H9 (cell line): ENCODE measurements at regions not wholly inside any gene's neighbourhood (a gene's known extent, or its start where the extent isn't known, plus 50 kb on each side); places are given as distances from the start of the nearest gene placed in this dataset.

ENCODE experiments used
- DNase-seq: peaks from one replicate; pipeline ENCODE4 v3.0.0-alpha.2; 2017
- H2AFZ ChIP-seq: one replicate; pipeline ENCODE4 v1.6.1; 2013; ENCODE audit warnings: mild to moderate bottlenecking, low read length, control low read depth, moderate library complexity
- H2AK5ac ChIP-seq: 2 replicates; pipeline ENCODE4 v1.6.1; 2013; ENCODE audit warnings: low read length, control low read depth, mixed read lengths; ENCODE audit not compliant: insufficient read length
- H2BK120ac ChIP-seq: one replicate; pipeline ENCODE4 v1.6.1; 2013; ENCODE audit warnings: low read depth, mild to moderate bottlenecking, low read length, control low read depth, inconsistent platforms; ENCODE audit not compliant: poor library complexity, severe bottlenecking
- H2BK12ac ChIP-seq: 2 replicates; pipeline ENCODE4 v1.6.1; 2013; ENCODE audit warnings: low read length, control low read depth, mixed read lengths, low read depth; ENCODE audit not compliant: insufficient read length
- H2BK15ac ChIP-seq: 2 replicates; pipeline ENCODE4 v1.6.1; 2013; ENCODE audit warnings: low read depth, low read length, control low read depth
- H2BK20ac ChIP-seq: one replicate; pipeline ENCODE4 v1.6.1; 2013; ENCODE audit warnings: low read depth, mild to moderate bottlenecking, low read length, control low read depth, inconsistent platforms; ENCODE audit not compliant: poor library complexity, severe bottlenecking
- H2BK5ac ChIP-seq: 2 replicates; pipeline ENCODE4 v1.6.1; 2013; ENCODE audit warnings: low read length, control low read depth, mixed read lengths; ENCODE audit not compliant: insufficient read length
- H3K14ac ChIP-seq: 2 replicates; pipeline ENCODE4 v1.6.1; 2013; ENCODE audit warnings: low read length, control low read depth; ENCODE audit not compliant: insufficient read depth
- H3K18ac ChIP-seq: 2 replicates; pipeline ENCODE4 v1.6.1; 2013; ENCODE audit warnings: low read depth, mild to moderate bottlenecking, mixed read lengths, low read length, control low read depth; ENCODE audit not compliant: insufficient read length
- H3K23ac ChIP-seq: 2 replicates; pipeline ENCODE4 v1.6.1; 2013; ENCODE audit warnings: low read length, control low read depth, mixed read lengths, low read depth; ENCODE audit not compliant: insufficient read length
- H3K23me2 ChIP-seq: 2 replicates; pipeline ENCODE4 v1.6.1; 2013; ENCODE audit warnings: low read depth, mild to moderate bottlenecking, mixed read lengths, low read length, control low read depth; ENCODE audit not compliant: insufficient read length, poor library complexity, severe bottlenecking
- H3K27ac ChIP-seq: 2 replicates; pipeline ENCODE4 v1.5.1; 2013; ENCODE audit warnings: low read length, control low read depth, mixed read lengths, low read depth; ENCODE audit not compliant: insufficient read length
- H3K27me3 ChIP-seq: 2 replicates; pipeline ENCODE4 v1.6.1; 2013; ENCODE audit warnings: low read length, control low read depth, inconsistent platforms; ENCODE audit not compliant: insufficient read depth
- H3K4ac ChIP-seq: 2 replicates; pipeline ENCODE4 v1.6.1; 2013; ENCODE audit warnings: low read depth, mild to moderate bottlenecking, control low read depth, inconsistent platforms, low read length, moderate library complexity
- H3K4me1 ChIP-seq: 2 replicates; pipeline ENCODE4 v1.6.1; 2013; ENCODE audit warnings: low read length, control low read depth, inconsistent platforms; ENCODE audit not compliant: insufficient read depth
- H3K4me2 ChIP-seq: 2 replicates; pipeline ENCODE4 v1.6.1; 2013; ENCODE audit warnings: low read length, control low read depth, mixed read lengths; ENCODE audit not compliant: insufficient read length, insufficient read depth
- H3K56ac ChIP-seq: 2 replicates; pipeline ENCODE4 v1.6.1; 2013; ENCODE audit warnings: low read depth, mild to moderate bottlenecking, mixed read lengths, low read length, control low read depth; ENCODE audit not compliant: insufficient read length
- H3K79me1 ChIP-seq: 2 replicates; pipeline ENCODE4 v1.6.1; 2013; ENCODE audit warnings: low read depth, mild to moderate bottlenecking, moderate library complexity, low read length, control low read depth, inconsistent platforms; ENCODE audit not compliant: insufficient read depth, poor library complexity, severe bottlenecking
- H3K79me2 ChIP-seq: 2 replicates; pipeline ENCODE4 v1.6.1; 2013; ENCODE audit warnings: low read length, control low read depth, inconsistent platforms; ENCODE audit not compliant: insufficient read depth
- H3K9ac ChIP-seq: 2 replicates; pipeline ENCODE4 v1.6.1; 2013; ENCODE audit warnings: low read length, control low read depth, mixed read lengths; ENCODE audit not compliant: insufficient read length; ENCODE audit errors: extremely low read depth
- H3K9me3 ChIP-seq: one replicate; pipeline ENCODE4 v1.6.1; 2013; ENCODE audit warnings: low read depth, low read length, inconsistent platforms; ENCODE audit not compliant: control insufficient read depth
- H3T11ph ChIP-seq: one replicate; pipeline ENCODE4 v1.6.1; 2013; ENCODE audit warnings: mild to moderate bottlenecking, low read length, control low read depth, inconsistent platforms
- H4K20me1 ChIP-seq: one replicate; pipeline ENCODE4 v1.6.1; 2013; ENCODE audit not compliant: control insufficient read depth, insufficient read length, insufficient read depth
- H4K5ac ChIP-seq: 2 replicates; pipeline ENCODE4 v1.6.1; 2013; ENCODE audit warnings: low read depth, mild to moderate bottlenecking, mixed read lengths, low read length, control low read depth; ENCODE audit not compliant: insufficient read length
- H4K8ac ChIP-seq: replicated peaks from 2 replicates; pipeline ENCODE4 v1.6.1; 2013; ENCODE audit warnings: low read length, control low read depth, mixed read lengths, low read depth; ENCODE audit not compliant: insufficient read length
- H4K91ac ChIP-seq: 2 replicates; pipeline ENCODE4 v1.6.1; 2013; ENCODE audit warnings: low read depth, mild to moderate bottlenecking, moderate library complexity, mixed read lengths, low read length, control low read depth; ENCODE audit not compliant: insufficient read length
- H3K27ac Mint-ChIP-seq, 3 experiments: 2 replicates in 2 of 3; 3 replicates in 1 of 3; pipeline ENCODE4 v1.8.0; 2020 to 2021; ENCODE audit warnings: mixed read lengths in 3 of 3, mild to moderate bottlenecking in 1 of 3, moderate library complexity in 1 of 3
- H3K27me3 Mint-ChIP-seq: 2 replicates; pipeline ENCODE4 v1.8.0; 2021; ENCODE audit warnings: low read depth, mild to moderate bottlenecking, moderate library complexity, mixed read lengths
- H3K36me3 Mint-ChIP-seq, 3 experiments: 2 replicates in 2 of 3; 3 replicates in 1 of 3; pipeline ENCODE4 v1.8.0; 2020 to 2021; ENCODE audit warnings: low read depth in 3 of 3, mixed read lengths in 3 of 3; ENCODE audit not compliant: insufficient read depth in 1 of 3
- H3K4me1 Mint-ChIP-seq, 2 experiments: 2 replicates each; pipeline ENCODE4 v1.8.0; 2020; ENCODE audit warnings: mixed read lengths in 2 of 2
- H3K4me3 Mint-ChIP-seq, 2 experiments: 2 replicates in 1 of 2; 3 replicates in 1 of 2; pipeline ENCODE4 v1.8.0; 2020 to 2021; ENCODE audit warnings: mild to moderate bottlenecking in 2 of 2, mixed read lengths in 2 of 2, moderate library complexity in 1 of 2
- H3K9me3 Mint-ChIP-seq, 2 experiments: 2 replicates in 1 of 2; 3 replicates in 1 of 2; pipeline ENCODE4 v1.8.0; 2020; ENCODE audit warnings: mild to moderate bottlenecking in 2 of 2, mixed read lengths in 2 of 2, moderate library complexity in 1 of 2
- CTCF ChIP-seq: fragments of 200-600 bp; sonication (generic); conservative IDR thresholded peaks from 3 replicates; pipeline ENCODE4 v1.8.0; 2021; ENCODE audit warnings: antibody characterized with exemption, mild to moderate bottlenecking
- WGBS: extraction: QIAGEN DNeasy Blood & Tissue Kit; methylation state at CpG from one replicate; pipeline ENCODE4 v1.1.7; 2013; ENCODE audit warnings: missing lambda C conversion rate, low lambda C conversion rate, mixed read lengths; ENCODE audit not compliant: insufficient read length; ENCODE audit errors: extremely low coverage; 5-methylcytosine and 5-hydroxymethylcytosine counted together

- peaks cover 4 to 5% of the 10 kb centered on the region in 2 experiments; a peak in 2 of 4 replicates for H3K4me1 Mint-ChIP-seq
- Histone ChIP-seq H3T11ph (no peak overlapping the region), H2BK12ac (no peak overlapping the region), H2BK15ac (no peak overlapping the region), H2AK5ac (no peak overlapping the region), H3K14ac (no peak overlapping the region), H3K4ac (no peak overlapping the region), H4K5ac (no peak overlapping the region), H2BK120ac (no peak overlapping the region), H3K23ac (no peak overlapping the region), H2BK20ac (no peak overlapping the region), H2AFZ (no peak overlapping the region), H3K27ac (no peak overlapping the region), H3K9ac (no peak overlapping the region), H3K79me2 (no peaks in the 10 kb centered on the region), H3K4me2 (no peak overlapping the region), H3K79me1 (no peaks in the 10 kb centered on the region), H3K56ac (no peak overlapping the region), H3K4me1 (no peaks in the 10 kb centered on the region), H3K18ac (no peak overlapping the region), H4K20me1 (no peaks in the 10 kb centered on the region), H2BK5ac (no peak overlapping the region), H4K8ac (no peak overlapping the region), H3K9me3 (no peaks in the 10 kb centered on the region), H3K27me3 (no peaks in the 10 kb centered on the region), H3K23me2 (no peaks in the 10 kb centered on the region), H4K91ac (no peak overlapping the region)
- TF ChIP-seq CTCF = no peak
- H3K27ac Mint-ChIP-seq = no peak overlapping the region
- peaks cover 1% of the 10 kb centered on the region for H3K27me3 Mint-ChIP-seq
- no CpG with 5 or more reads among the region's 12 CpGs for WGBS
- DNase-seq = peak; percentile 9
- H3K36me3 Mint-ChIP-seq = no peaks in the 10 kb centered on the region
- no peaks in the 10 kb centered on the region for H3K9me3 Mint-ChIP-seq
- H3K4me3 Mint-ChIP-seq = no peak overlapping the region
Measured at GRCh38 chr7:155962968-155963300, 150.7 kb upstream of the SHH start.
